22Rv1 (cell line): ENCODE measurements at regions not wholly inside any gene's neighbourhood (a gene's known extent, or its start where the extent isn't known, plus 50 kb on each side); places are given as distances from the start of the nearest gene placed in this dataset.

ENCODE experiments used
- H3K27ac ChIP-seq: fragments of 450-650 bp; 2 replicates; pipeline ENCODE4 v1.5.1; 2017
- CTCF ChIP-seq: fragments of 450-650 bp; IDR thresholded peaks from 2 replicates; pipeline ENCODE4 v1.5.1; 2017; ENCODE audit warnings: mild to moderate bottlenecking
- ZFX ChIP-seq: fragments of 450-650 bp; IDR thresholded peaks from 2 replicates; pipeline ENCODE4 v1.6.1; 2017; ENCODE audit warnings: antibody characterized with exemption, borderline replicate concordance

GRCh38 chr15:29451201-29451781, 181.7 kb upstream of the NSMCE3 start:
- TF ChIP-seq ZFX (no peak), CTCF (peak; percentile 47)
- H3K27ac ChIP-seq: no peak overlapping the region

DNA sequence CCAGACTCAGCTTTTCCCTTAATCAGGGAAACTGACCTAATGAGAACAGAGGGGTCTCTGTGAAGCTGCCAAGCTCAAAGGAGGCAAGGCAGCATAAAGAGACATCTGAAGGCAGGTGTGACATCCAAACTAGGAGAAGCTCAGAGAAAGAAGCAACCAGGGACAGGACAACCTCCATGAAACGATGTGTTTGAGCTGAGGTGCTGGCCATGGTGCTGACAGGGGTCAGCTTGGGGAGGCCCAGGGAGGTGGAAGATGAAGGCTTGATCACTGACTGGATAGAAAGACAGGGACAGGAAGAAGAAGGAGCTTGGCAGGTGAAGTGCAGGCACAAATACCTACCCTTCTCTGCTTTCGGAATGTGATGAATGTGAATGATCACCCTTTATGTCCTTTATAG, 179.5 kb upstream of the NSMCE3 start:
- TF ChIP-seq CTCF (no peak), ZFX (no peak)
- no peak overlapping the region for H3K27ac ChIP-seq

DNA sequence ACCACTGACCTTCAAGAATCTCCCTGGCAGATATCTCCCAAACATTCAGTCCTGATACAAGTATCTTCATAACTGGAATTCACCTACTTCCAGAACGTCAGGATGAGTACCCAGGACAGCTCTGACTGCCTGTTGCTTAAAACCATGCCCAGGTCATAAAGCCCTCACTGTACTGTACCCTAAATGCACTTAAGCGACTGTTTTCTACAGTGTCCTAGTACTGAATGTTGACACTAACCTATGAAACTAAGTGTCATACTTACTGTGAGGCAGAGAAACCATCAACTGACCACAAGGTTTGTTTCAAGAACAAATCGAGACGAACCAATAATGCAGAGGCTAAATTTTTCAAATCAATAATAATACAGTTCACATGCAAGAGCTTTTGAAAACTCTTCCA, 178.7 kb upstream of the NSMCE3 start:
- no peak overlapping the region for H3K27ac ChIP-seq
- TF ChIP-seq ZFX: no peak
- no peak for TF ChIP-seq CTCF

- H3K27ac ChIP-seq: no peak overlapping the region
- TF ChIP-seq ZFX (no peak), CTCF (no peak)
Observed at GRCh38 chr15:29446480-29446879, 176.9 kb upstream of the NSMCE3 start.

- TF ChIP-seq CTCF: no peak
- no peak for TF ChIP-seq ZFX
- H3K27ac ChIP-seq: no peak overlapping the region
Observed at GRCh38 chr15:29442532-29442931, 172.9 kb upstream of the NSMCE3 start.

GRCh38 chr15:29440541-29440940, 170.9 kb upstream of the NSMCE3 start:
- TF ChIP-seq CTCF (no peak), ZFX (no peak)
- H3K27ac ChIP-seq: peak overlapping the region; percentile 94; the same call in 1 of the 2 replicates

- TF ChIP-seq ZFX (no peak), CTCF (no peak)
- H3K27ac ChIP-seq: peak overlapping the region; percentile 94
Observed at GRCh38 chr15:29438703-29439055, 169.1 kb upstream of the NSMCE3 start.
